H9 (cell line): ENCODE measurements at regions not wholly inside any gene's neighbourhood (a gene's known extent, or its start where the extent isn't known, plus 50 kb on each side); places are given as distances from the start of the nearest gene placed in this dataset.

Experiments
- DNase-seq: peaks from one replicate; pipeline ENCODE4 v3.0.0-alpha.2; 2017
- H2AFZ ChIP-seq: one replicate; pipeline ENCODE4 v1.6.1; 2013; ENCODE audit warnings: mild to moderate bottlenecking, low read length, control low read depth, moderate library complexity
- H2AK5ac ChIP-seq: 2 replicates; pipeline ENCODE4 v1.6.1; 2013; ENCODE audit warnings: low read length, control low read depth, mixed read lengths; ENCODE audit not compliant: insufficient read length
- H2BK120ac ChIP-seq: one replicate; pipeline ENCODE4 v1.6.1; 2013; ENCODE audit warnings: low read depth, mild to moderate bottlenecking, low read length, control low read depth, inconsistent platforms; ENCODE audit not compliant: poor library complexity, severe bottlenecking
- H2BK12ac ChIP-seq: 2 replicates; pipeline ENCODE4 v1.6.1; 2013; ENCODE audit warnings: low read length, control low read depth, mixed read lengths, low read depth; ENCODE audit not compliant: insufficient read length
- H2BK15ac ChIP-seq: 2 replicates; pipeline ENCODE4 v1.6.1; 2013; ENCODE audit warnings: low read depth, low read length, control low read depth
- H2BK20ac ChIP-seq: one replicate; pipeline ENCODE4 v1.6.1; 2013; ENCODE audit warnings: low read depth, mild to moderate bottlenecking, low read length, control low read depth, inconsistent platforms; ENCODE audit not compliant: poor library complexity, severe bottlenecking
- H2BK5ac ChIP-seq: 2 replicates; pipeline ENCODE4 v1.6.1; 2013; ENCODE audit warnings: low read length, control low read depth, mixed read lengths; ENCODE audit not compliant: insufficient read length
- H3K14ac ChIP-seq: 2 replicates; pipeline ENCODE4 v1.6.1; 2013; ENCODE audit warnings: low read length, control low read depth; ENCODE audit not compliant: insufficient read depth
- H3K18ac ChIP-seq: 2 replicates; pipeline ENCODE4 v1.6.1; 2013; ENCODE audit warnings: low read depth, mild to moderate bottlenecking, mixed read lengths, low read length, control low read depth; ENCODE audit not compliant: insufficient read length
- H3K23ac ChIP-seq: 2 replicates; pipeline ENCODE4 v1.6.1; 2013; ENCODE audit warnings: low read length, control low read depth, mixed read lengths, low read depth; ENCODE audit not compliant: insufficient read length
- H3K23me2 ChIP-seq: 2 replicates; pipeline ENCODE4 v1.6.1; 2013; ENCODE audit warnings: low read depth, mild to moderate bottlenecking, mixed read lengths, low read length, control low read depth; ENCODE audit not compliant: insufficient read length, poor library complexity, severe bottlenecking
- H3K27ac ChIP-seq: 2 replicates; pipeline ENCODE4 v1.5.1; 2013; ENCODE audit warnings: low read length, control low read depth, mixed read lengths, low read depth; ENCODE audit not compliant: insufficient read length
- H3K27me3 ChIP-seq: 2 replicates; pipeline ENCODE4 v1.6.1; 2013; ENCODE audit warnings: low read length, control low read depth, inconsistent platforms; ENCODE audit not compliant: insufficient read depth
- H3K4ac ChIP-seq: 2 replicates; pipeline ENCODE4 v1.6.1; 2013; ENCODE audit warnings: low read depth, mild to moderate bottlenecking, control low read depth, inconsistent platforms, low read length, moderate library complexity
- H3K4me1 ChIP-seq: 2 replicates; pipeline ENCODE4 v1.6.1; 2013; ENCODE audit warnings: low read length, control low read depth, inconsistent platforms; ENCODE audit not compliant: insufficient read depth
- H3K4me2 ChIP-seq: 2 replicates; pipeline ENCODE4 v1.6.1; 2013; ENCODE audit warnings: low read length, control low read depth, mixed read lengths; ENCODE audit not compliant: insufficient read length, insufficient read depth
- H3K56ac ChIP-seq: 2 replicates; pipeline ENCODE4 v1.6.1; 2013; ENCODE audit warnings: low read depth, mild to moderate bottlenecking, mixed read lengths, low read length, control low read depth; ENCODE audit not compliant: insufficient read length
- H3K79me1 ChIP-seq: 2 replicates; pipeline ENCODE4 v1.6.1; 2013; ENCODE audit warnings: low read depth, mild to moderate bottlenecking, moderate library complexity, low read length, control low read depth, inconsistent platforms; ENCODE audit not compliant: insufficient read depth, poor library complexity, severe bottlenecking
- H3K79me2 ChIP-seq: 2 replicates; pipeline ENCODE4 v1.6.1; 2013; ENCODE audit warnings: low read length, control low read depth, inconsistent platforms; ENCODE audit not compliant: insufficient read depth
- H3K9ac ChIP-seq: 2 replicates; pipeline ENCODE4 v1.6.1; 2013; ENCODE audit warnings: low read length, control low read depth, mixed read lengths; ENCODE audit not compliant: insufficient read length; ENCODE audit errors: extremely low read depth
- H3K9me3 ChIP-seq: one replicate; pipeline ENCODE4 v1.6.1; 2013; ENCODE audit warnings: low read depth, low read length, inconsistent platforms; ENCODE audit not compliant: control insufficient read depth
- H3T11ph ChIP-seq: one replicate; pipeline ENCODE4 v1.6.1; 2013; ENCODE audit warnings: mild to moderate bottlenecking, low read length, control low read depth, inconsistent platforms
- H4K20me1 ChIP-seq: one replicate; pipeline ENCODE4 v1.6.1; 2013; ENCODE audit not compliant: control insufficient read depth, insufficient read length, insufficient read depth
- H4K5ac ChIP-seq: 2 replicates; pipeline ENCODE4 v1.6.1; 2013; ENCODE audit warnings: low read depth, mild to moderate bottlenecking, mixed read lengths, low read length, control low read depth; ENCODE audit not compliant: insufficient read length
- H4K8ac ChIP-seq: replicated peaks from 2 replicates; pipeline ENCODE4 v1.6.1; 2013; ENCODE audit warnings: low read length, control low read depth, mixed read lengths, low read depth; ENCODE audit not compliant: insufficient read length
- H4K91ac ChIP-seq: 2 replicates; pipeline ENCODE4 v1.6.1; 2013; ENCODE audit warnings: low read depth, mild to moderate bottlenecking, moderate library complexity, mixed read lengths, low read length, control low read depth; ENCODE audit not compliant: insufficient read length
- H3K27ac Mint-ChIP-seq, 3 experiments: 2 replicates in 2 of 3; 3 replicates in 1 of 3; pipeline ENCODE4 v1.8.0; 2020 to 2021; ENCODE audit warnings: mixed read lengths in 3 of 3, mild to moderate bottlenecking in 1 of 3, moderate library complexity in 1 of 3
- H3K27me3 Mint-ChIP-seq: 2 replicates; pipeline ENCODE4 v1.8.0; 2021; ENCODE audit warnings: low read depth, mild to moderate bottlenecking, moderate library complexity, mixed read lengths
- H3K36me3 Mint-ChIP-seq, 3 experiments: 2 replicates in 2 of 3; 3 replicates in 1 of 3; pipeline ENCODE4 v1.8.0; 2020 to 2021; ENCODE audit warnings: low read depth in 3 of 3, mixed read lengths in 3 of 3; ENCODE audit not compliant: insufficient read depth in 1 of 3
- H3K4me1 Mint-ChIP-seq, 2 experiments: 2 replicates each; pipeline ENCODE4 v1.8.0; 2020; ENCODE audit warnings: mixed read lengths in 2 of 2
- H3K4me3 Mint-ChIP-seq, 2 experiments: 2 replicates in 1 of 2; 3 replicates in 1 of 2; pipeline ENCODE4 v1.8.0; 2020 to 2021; ENCODE audit warnings: mild to moderate bottlenecking in 2 of 2, mixed read lengths in 2 of 2, moderate library complexity in 1 of 2
- H3K9me3 Mint-ChIP-seq, 2 experiments: 2 replicates in 1 of 2; 3 replicates in 1 of 2; pipeline ENCODE4 v1.8.0; 2020; ENCODE audit warnings: mild to moderate bottlenecking in 2 of 2, mixed read lengths in 2 of 2, moderate library complexity in 1 of 2
- CTCF ChIP-seq: fragments of 200-600 bp; sonication (generic); conservative IDR thresholded peaks from 3 replicates; pipeline ENCODE4 v1.8.0; 2021; ENCODE audit warnings: antibody characterized with exemption, mild to moderate bottlenecking
- WGBS: extraction: QIAGEN DNeasy Blood & Tissue Kit; methylation state at CpG from one replicate; pipeline ENCODE4 v1.1.7; 2013; ENCODE audit warnings: missing lambda C conversion rate, low lambda C conversion rate, mixed read lengths; ENCODE audit not compliant: insufficient read length; ENCODE audit errors: extremely low coverage; 5-methylcytosine and 5-hydroxymethylcytosine counted together

GRCh38 chr21:38067086-38067739 lies 151.0 kb upstream of the KCNJ6 start:
- H2BK120ac ChIP-seq = no peak overlapping the region
- no peaks in the 10 kb centered on the region for H3K9me3 ChIP-seq
- H3K79me2 ChIP-seq = no peaks in the 10 kb centered on the region
- H3K23me2 ChIP-seq = no peaks in the 10 kb centered on the region
- no peaks in the 10 kb centered on the region for H3K79me1 ChIP-seq
- no peak overlapping the region for H4K91ac ChIP-seq
- H4K8ac ChIP-seq = no peak overlapping the region
- WGBS = no CpG with 5 or more reads among the region's 3 CpGs
- H2BK20ac ChIP-seq = no peak overlapping the region
- Mint-ChIP-seq H3K4me3 (no peak overlapping the region), H3K27ac (peak overlapping the region in 1 of 3 experiments; percentile 32; a peak in 1 of 7 replicates), H3K36me3 (no peaks in the 10 kb centered on the region), H3K4me1 (no peaks in the 10 kb centered on the region), H3K9me3 (peaks cover 0 to 3% of the 10 kb centered on the region in 2 experiments; a peak in 2 of 5 replicates), H3K27me3 (no peaks in the 10 kb centered on the region)
- no peaks in the 10 kb centered on the region for H3K4me1 ChIP-seq
- H3K4ac ChIP-seq = no peak overlapping the region
- TF ChIP-seq CTCF = no peak
- no peak overlapping the region for H3K14ac ChIP-seq
- no peak overlapping the region for H2AFZ ChIP-seq
- H2BK5ac ChIP-seq = no peak overlapping the region
- H3K27me3 ChIP-seq = no peaks in the 10 kb centered on the region
- H2AK5ac ChIP-seq = no peak overlapping the region
- H3K56ac ChIP-seq = no peak overlapping the region
- H2BK12ac ChIP-seq = no peak overlapping the region
- no peak overlapping the region for H4K5ac ChIP-seq
- no peak overlapping the region for H3K23ac ChIP-seq
- no peaks in the 10 kb centered on the region for H4K20me1 ChIP-seq
- no peak overlapping the region for H2BK15ac ChIP-seq
- no peak overlapping the region for H3T11ph ChIP-seq
- no peak overlapping the region for H3K18ac ChIP-seq
- H3K27ac ChIP-seq = no peak overlapping the region
- no peak overlapping the region for H3K4me2 ChIP-seq
- H3K9ac ChIP-seq = no peak overlapping the region
- DNase-seq = no peak
